Thyroid gland (tissue), 4 donors: ENCODE measurements at regions not wholly inside any gene's neighbourhood (a gene's known extent, or its start where the extent isn't known, plus 50 kb on each side); places are given as distances from the start of the nearest gene placed in this dataset.

Experiments used
- DNase-seq, 2 donors: peaks; one replicate each; pipeline ENCODE4 v3.0.0-alpha.2; 2019
- H3K27ac ChIP-seq, 3 donors: fragments of 200-600 bp; sonication (generic); 1 replicate in 2 of 3; 2 replicates in 1 of 3; pipeline ENCODE4 v1.5.1; 2016 to 2019; ENCODE audit warnings: mild to moderate bottlenecking in 1 of 3, moderate library complexity in 1 of 3
- H3K27me3 ChIP-seq: fragments of 200-600 bp; sonication (generic); one replicate; pipeline ENCODE4 v1.5.1; 2019
- H3K36me3 ChIP-seq, 2 donors: fragments of 200-600 bp; sonication (generic); one replicate each; pipeline ENCODE4 v1.5.1; 2016 to 2019
- H3K4me1 ChIP-seq, 2 donors: fragments of 200-600 bp; sonication (generic); one replicate each; pipeline ENCODE4 v1.5.1; 2017 to 2019
- H3K4me3 ChIP-seq, 3 donors: fragments of 200-600 bp; sonication (generic); replicated peaks in 1 of 3; 1 replicate in 2 of 3; 2 replicates in 1 of 3; pipeline ENCODE4 v1.5.1; 2016; ENCODE audit warnings: mild to moderate bottlenecking in 1 of 3
- H3K9me3 ChIP-seq: fragments of 200-600 bp; sonication (generic); one replicate; pipeline ENCODE4 v1.5.1; 2017
- POLR2A ChIP-seq, 2 donors: fragments of 450-650 bp; IDR thresholded peaks; one replicate each; pipeline ENCODE4 v1.6.1; 2017; ENCODE audit warnings: antibody characterized with exemption in 2 of 2, mild to moderate bottlenecking in 2 of 2, moderate library complexity in 1 of 2
- WGBS, 2 donors: methylation state at CpG; one replicate each; pipeline ENCODE4 v1.1.5; 2017; 5-methylcytosine and 5-hydroxymethylcytosine counted together
- intact Hi-C: fragments of 100-400 bp; cut with DNase I; formaldehyde crosslinking; loops from one replicate; pipeline ENCODE4 v1.15.1; 2023
- TF ChIP-seq, protein P1 (sequence below), 6 experiments: fragments of 200-600 bp in 3 of 6; fragments of 450-650 bp in 3 of 6; sonication (generic) in 3 of 6; IDR thresholded peaks; one replicate each; pipeline ENCODE4 v1.5.1; 2016 to 2019; ENCODE audit warnings: antibody characterized with exemption in 6 of 6, mild to moderate bottlenecking in 2 of 6, inconsistent platforms in 1 of 6, moderate library complexity in 1 of 6

DNA sequence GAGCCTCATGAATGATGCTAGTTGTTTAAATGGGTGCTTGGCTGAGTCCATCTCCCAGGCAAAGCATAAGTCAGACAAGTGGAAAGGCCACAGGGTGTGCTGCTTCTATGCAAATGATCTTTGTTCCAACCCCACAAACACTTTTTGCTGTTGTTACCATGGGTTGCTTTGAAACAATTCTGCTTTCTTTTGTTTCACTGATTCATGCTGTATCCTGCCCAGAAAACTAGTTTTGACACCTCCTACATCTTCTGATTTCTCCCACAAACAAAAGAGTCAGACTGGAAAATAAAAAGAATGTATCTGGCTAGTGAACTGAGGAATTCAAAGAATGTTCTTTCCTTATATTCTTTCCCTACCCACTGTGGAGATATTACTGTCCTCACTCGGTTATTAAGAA lies 298.6 kb downstream of the DIRAS2 start:
- WGBS, 2 donors = 68 to 74% methylated on average over 1 of the region's 1 CpG
- Histone ChIP-seq H3K4me1 (no peaks in the 10 kb centered on the region), H3K9me3 (no peaks in the 10 kb centered on the region), H3K36me3 (no peaks in the 10 kb centered on the region), H3K27me3 (no peaks in the 10 kb centered on the region), H3K27ac (no peak overlapping the region), H3K4me3 (no peak overlapping the region)
- DNase-seq = no peak
- TF ChIP-seq, protein P1, sequence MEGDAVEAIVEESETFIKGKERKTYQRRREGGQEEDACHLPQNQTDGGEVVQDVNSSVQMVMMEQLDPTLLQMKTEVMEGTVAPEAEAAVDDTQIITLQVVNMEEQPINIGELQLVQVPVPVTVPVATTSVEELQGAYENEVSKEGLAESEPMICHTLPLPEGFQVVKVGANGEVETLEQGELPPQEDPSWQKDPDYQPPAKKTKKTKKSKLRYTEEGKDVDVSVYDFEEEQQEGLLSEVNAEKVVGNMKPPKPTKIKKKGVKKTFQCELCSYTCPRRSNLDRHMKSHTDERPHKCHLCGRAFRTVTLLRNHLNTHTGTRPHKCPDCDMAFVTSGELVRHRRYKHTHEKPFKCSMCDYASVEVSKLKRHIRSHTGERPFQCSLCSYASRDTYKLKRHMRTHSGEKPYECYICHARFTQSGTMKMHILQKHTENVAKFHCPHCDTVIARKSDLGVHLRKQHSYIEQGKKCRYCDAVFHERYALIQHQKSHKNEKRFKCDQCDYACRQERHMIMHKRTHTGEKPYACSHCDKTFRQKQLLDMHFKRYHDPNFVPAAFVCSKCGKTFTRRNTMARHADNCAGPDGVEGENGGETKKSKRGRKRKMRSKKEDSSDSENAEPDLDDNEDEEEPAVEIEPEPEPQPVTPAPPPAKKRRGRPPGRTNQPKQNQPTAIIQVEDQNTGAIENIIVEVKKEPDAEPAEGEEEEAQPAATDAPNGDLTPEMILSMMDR (IDR thresholded peaks at IDR 0.05) = no peak
- TF ChIP-seq POLR2A (IDR thresholded peaks at IDR 0.05) = no peak
- intact Hi-C loops = no loop called here

DNA sequence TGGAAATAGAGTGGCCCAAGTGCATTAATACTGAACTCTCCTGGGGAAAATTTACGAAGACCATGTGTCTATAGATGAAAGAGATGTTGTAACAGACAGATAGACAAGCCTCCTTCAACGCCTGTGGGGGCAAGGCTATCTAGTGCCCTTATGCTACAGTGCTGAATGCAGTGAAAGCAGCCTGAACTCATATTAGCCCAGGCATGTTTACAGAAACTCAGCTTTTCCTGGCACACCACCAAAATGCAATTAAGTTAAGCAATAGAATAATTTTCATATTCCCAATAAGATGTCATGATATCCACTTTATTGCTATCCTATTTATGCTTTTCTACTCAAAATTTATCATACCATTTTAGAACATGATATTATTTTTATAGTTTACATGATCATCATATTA lies 277.0 kb downstream of the DIRAS2 start:
- Histone ChIP-seq H3K9me3 (no peaks in the 10 kb centered on the region), H3K4me3 (no peak overlapping the region), H3K27me3 (no peaks in the 10 kb centered on the region), H3K27ac (no peak overlapping the region), H3K36me3 (no peaks in the 10 kb centered on the region), H3K4me1 (peaks cover 8 to 10% of the 10 kb centered on the region in 2 donors)
- 72 to 74% methylated on average over 2 of the region's 2 CpGs for WGBS, 2 donors
- DNase-seq = no peak
- no peak for TF ChIP-seq POLR2A (IDR thresholded peaks at IDR 0.05)
- TF ChIP-seq, protein P1 (IDR thresholded peaks at IDR 0.05) = no peak
- intact Hi-C loops = no loop called here

DNA sequence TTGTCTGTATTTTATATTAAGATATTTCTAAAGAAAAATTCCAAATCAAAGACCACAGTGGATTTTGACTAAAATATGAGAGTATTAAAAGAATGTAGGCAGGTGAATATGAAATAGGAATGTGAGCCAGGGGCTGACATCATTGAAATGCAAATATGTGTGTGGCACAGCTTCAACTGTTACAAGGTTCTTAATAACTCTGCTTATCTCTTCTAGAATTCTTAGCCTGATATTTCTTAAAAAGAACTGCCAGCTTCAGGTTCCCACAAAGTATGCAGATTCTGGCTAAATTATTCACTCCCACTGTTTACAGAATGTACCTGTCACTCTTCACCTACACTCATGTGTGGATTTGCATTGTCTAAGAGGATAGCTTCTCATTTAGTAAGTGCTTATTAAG lies 274.4 kb downstream of the DIRAS2 start:
- no peak overlapping the region for H3K27ac ChIP-seq
- H3K4me3 ChIP-seq = no peak overlapping the region
- H3K4me1 ChIP-seq = peaks cover 8 to 10% of the 10 kb centered on the region in 2 donors
- TF ChIP-seq, protein P1 (IDR thresholded peaks at IDR 0.05) = no peak
- intact Hi-C loops = no loop called here
- H3K27me3 ChIP-seq = no peaks in the 10 kb centered on the region
- no peaks in the 10 kb centered on the region for H3K9me3 ChIP-seq
- no peak for DNase-seq
- H3K36me3 ChIP-seq = no peaks in the 10 kb centered on the region

DNA sequence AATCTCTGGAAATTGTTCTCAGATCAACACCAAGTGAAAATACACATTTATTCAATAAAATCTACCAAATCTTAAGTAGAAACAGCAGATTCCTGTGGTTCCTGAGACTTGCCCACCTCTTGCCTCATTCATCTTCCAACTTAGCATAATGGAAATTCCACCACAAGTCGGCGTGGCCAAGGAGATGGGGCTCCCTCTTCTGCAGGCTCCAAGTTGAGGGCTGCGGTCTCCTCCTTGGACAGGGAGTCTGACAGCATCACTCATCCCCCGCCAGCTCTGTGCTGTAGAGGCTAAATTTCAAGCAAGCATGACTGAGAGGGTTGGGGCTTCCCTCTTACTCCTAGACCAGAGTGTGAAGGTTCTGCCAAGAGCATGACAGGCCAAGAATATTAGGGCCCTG lies 273.7 kb downstream of the DIRAS2 start:
- peak; percentile 41 to 43 for DNase-seq
- TF ChIP-seq, protein P1 (IDR thresholded peaks at IDR 0.05) = no peak
- TF ChIP-seq POLR2A (IDR thresholded peaks at IDR 0.05) = no peak
- Histone ChIP-seq H3K4me1 (peaks cover 8 to 10% of the 10 kb centered on the region in 2 donors), H3K9me3 (no peaks in the 10 kb centered on the region), H3K4me3 (no peak overlapping the region), H3K36me3 (no peaks in the 10 kb centered on the region), H3K27ac (no peak overlapping the region), H3K27me3 (no peaks in the 10 kb centered on the region)
- intact Hi-C loops = no loop called here
- WGBS, 2 donors = 66 to 78% methylated on average over 4 of the region's 4 CpGs

DNA sequence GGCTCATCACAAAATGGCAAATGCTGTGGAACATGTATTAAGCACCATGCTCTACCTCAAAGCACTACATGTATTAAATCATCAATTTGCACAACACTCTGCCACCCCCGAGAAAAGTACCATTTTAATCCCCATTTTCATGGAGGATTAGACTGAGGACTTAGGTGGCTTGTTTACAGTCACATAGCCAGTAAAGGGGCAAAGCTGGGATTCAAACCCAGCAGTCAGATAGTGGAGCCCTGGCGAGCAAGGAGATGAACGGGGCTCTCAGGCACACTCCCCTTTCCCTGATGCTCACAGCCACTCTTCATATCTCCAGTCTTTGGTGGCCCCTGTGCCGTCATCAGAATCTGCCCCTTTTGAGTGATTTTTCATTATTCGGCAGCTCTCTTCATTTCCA lies 262.9 kb downstream of the DIRAS2 start:
- no peak for TF ChIP-seq POLR2A (IDR thresholded peaks at IDR 0.05)
- TF ChIP-seq, protein P1 (IDR thresholded peaks at IDR 0.05) = no peak
- WGBS, 2 donors = 82 to 91% methylated on average over 5 of the region's 5 CpGs
- intact Hi-C loops = no loop called here
- H3K27me3 ChIP-seq = no peaks in the 10 kb centered on the region
- no peaks in the 10 kb centered on the region for H3K36me3 ChIP-seq
- H3K27ac ChIP-seq = no peak overlapping the region
- no peak for DNase-seq
- no peaks in the 10 kb centered on the region for H3K9me3 ChIP-seq
- no peak overlapping the region for H3K4me3 ChIP-seq
- H3K4me1 ChIP-seq = peaks cover 12 to 13% of the 10 kb centered on the region in 2 donors
